CD4-positive, CD25-positive, alpha-beta regulatory T cell (primary cell): ENCODE measurements at regions not wholly inside any gene's neighbourhood (a gene's known extent, or its start where the extent isn't known, plus 50 kb on each side); places are given as distances from the start of the nearest gene placed in this dataset.

Source experiments
- ATAC-seq, 2 donors: fragments of 150-1000 bp; cut with Tn5 transposase; one replicate each; pipeline ENCODE4 v1.10.0; 2021; ENCODE audit warnings: low read depth in 2 of 2, moderate number of reproducible peaks in 2 of 2, moderate library complexity in 1 of 2
- DNase-seq, 3 donors: peaks; one replicate each; pipeline versions ENCODE4 v3.0.0 to v3.0.0-alpha.2; 2012 to 2022; ENCODE audit warnings: mixed read lengths in 1 of 3
- H3K27ac ChIP-seq: one replicate; pipeline ENCODE4 v1.7.0; 2013; ENCODE audit warnings: mild to moderate bottlenecking, low read length; ENCODE audit not compliant: insufficient read depth, poor library complexity, severe bottlenecking
- H3K27me3 ChIP-seq: one replicate; pipeline ENCODE4 v1.7.0; 2013; ENCODE audit warnings: low read length; ENCODE audit not compliant: control insufficient read depth, insufficient read depth
- H3K36me3 ChIP-seq: one replicate; pipeline ENCODE4 v1.7.0; 2013; ENCODE audit warnings: mild to moderate bottlenecking, low read length, moderate library complexity; ENCODE audit not compliant: control insufficient read depth, insufficient read depth
- H3K4me1 ChIP-seq: 2 replicates; pipeline ENCODE4 v1.7.0; 2013; ENCODE audit warnings: mild to moderate bottlenecking, low read length; ENCODE audit not compliant: insufficient read depth, control insufficient read depth, poor library complexity, severe bottlenecking
- H3K4me3 ChIP-seq: one replicate; pipeline ENCODE4 v1.7.0; 2013; ENCODE audit warnings: low read depth, mild to moderate bottlenecking, low read length, moderate library complexity
- H3K9me3 ChIP-seq, 2 experiments: 1 replicate in 1 of 2; 2 replicates in 1 of 2; pipeline ENCODE4 v1.7.0; 2013; ENCODE audit warnings: low read length in 2 of 2, mild to moderate bottlenecking in 1 of 2, moderate library complexity in 1 of 2; ENCODE audit not compliant: control insufficient read depth in 2 of 2
- H3K27ac Mint-ChIP-seq, 3 donors: one replicate each; pipeline ENCODE4 v1.8.0; 2020 to 2022; ENCODE audit warnings: mild to moderate bottlenecking in 3 of 3, mixed read lengths in 3 of 3, moderate library complexity in 2 of 3
- H3K27me3 Mint-ChIP-seq: one replicate; pipeline ENCODE4 v1.8.0; 2022; ENCODE audit warnings: mild to moderate bottlenecking, mixed read lengths
- H3K36me3 Mint-ChIP-seq: one replicate; pipeline ENCODE4 v1.8.0; 2020; ENCODE audit warnings: mixed read lengths
- H3K4me1 Mint-ChIP-seq, 4 donors: one replicate each; pipeline ENCODE4 v1.8.0; 2020 to 2022; ENCODE audit warnings: mixed read lengths in 4 of 4, mild to moderate bottlenecking in 1 of 4
- H3K4me3 Mint-ChIP-seq, 4 donors: one replicate each; pipeline ENCODE4 v1.8.0; 2020 to 2022; ENCODE audit warnings: mild to moderate bottlenecking in 4 of 4, mixed read lengths in 4 of 4, moderate library complexity in 3 of 4
- H3K9me3 Mint-ChIP-seq, 7 donors: one replicate each; pipeline ENCODE4 v1.8.0; 2020 to 2022; ENCODE audit warnings: mixed read lengths in 7 of 7, mild to moderate bottlenecking in 3 of 7, moderate library complexity in 2 of 7

DNA sequence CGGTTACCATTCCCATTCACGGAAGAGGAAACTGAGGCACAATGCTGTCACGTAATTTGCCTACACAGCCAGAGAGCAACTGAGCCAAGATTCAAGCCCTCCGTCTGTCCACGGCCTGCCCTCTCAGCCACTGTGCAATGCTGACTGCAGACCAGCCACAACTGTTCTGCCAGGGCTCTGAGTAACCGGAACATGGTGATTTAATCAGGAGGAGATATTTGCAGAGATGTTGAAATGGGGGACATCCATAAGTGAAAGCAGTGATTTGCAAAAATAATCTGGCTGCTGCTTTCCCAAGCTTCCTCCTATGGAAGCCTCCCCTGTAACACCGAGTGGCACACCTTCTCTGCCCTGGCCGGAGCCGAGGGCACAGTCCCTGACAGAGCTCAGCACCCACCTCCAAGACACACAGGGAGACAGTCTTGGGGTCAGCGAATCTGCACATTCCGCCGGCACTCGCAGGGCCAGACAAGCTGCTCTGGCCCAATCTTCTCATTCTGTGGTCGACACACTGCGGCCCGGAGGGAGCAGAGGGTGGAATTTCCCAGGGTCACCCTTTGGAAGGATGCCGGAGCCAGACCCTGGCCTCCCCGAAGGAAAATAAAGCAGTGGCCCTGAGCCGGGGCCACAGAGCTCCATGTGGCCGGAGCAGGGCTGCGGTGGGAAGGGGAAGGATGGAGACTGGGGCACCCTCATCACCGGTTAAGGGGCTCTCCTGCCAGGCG, 158.2 kb upstream of the DIO3 start:
- DNase-seq (no peak), ATAC-seq (no peak)
- H3K9me3 ChIP-seq = no peaks in the 10 kb centered on the region
- no peak overlapping the region for H3K4me3 ChIP-seq
- H3K27me3 ChIP-seq = no peaks in the 10 kb centered on the region
- Mint-ChIP-seq H3K27ac (no peak overlapping the region), H3K27me3 (peaks cover 34% of the 10 kb centered on the region), H3K4me1 (peaks cover 0 to 4% (median 2%) of the 10 kb centered on the region in 4 donors), H3K4me3 (no peak overlapping the region), H3K36me3 (no peaks in the 10 kb centered on the region), H3K9me3 (no peaks in the 10 kb centered on the region)
- no peaks in the 10 kb centered on the region for H3K36me3 ChIP-seq
- H3K27ac ChIP-seq = no peak overlapping the region
- no peaks in the 10 kb centered on the region for H3K4me1 ChIP-seq

DNA sequence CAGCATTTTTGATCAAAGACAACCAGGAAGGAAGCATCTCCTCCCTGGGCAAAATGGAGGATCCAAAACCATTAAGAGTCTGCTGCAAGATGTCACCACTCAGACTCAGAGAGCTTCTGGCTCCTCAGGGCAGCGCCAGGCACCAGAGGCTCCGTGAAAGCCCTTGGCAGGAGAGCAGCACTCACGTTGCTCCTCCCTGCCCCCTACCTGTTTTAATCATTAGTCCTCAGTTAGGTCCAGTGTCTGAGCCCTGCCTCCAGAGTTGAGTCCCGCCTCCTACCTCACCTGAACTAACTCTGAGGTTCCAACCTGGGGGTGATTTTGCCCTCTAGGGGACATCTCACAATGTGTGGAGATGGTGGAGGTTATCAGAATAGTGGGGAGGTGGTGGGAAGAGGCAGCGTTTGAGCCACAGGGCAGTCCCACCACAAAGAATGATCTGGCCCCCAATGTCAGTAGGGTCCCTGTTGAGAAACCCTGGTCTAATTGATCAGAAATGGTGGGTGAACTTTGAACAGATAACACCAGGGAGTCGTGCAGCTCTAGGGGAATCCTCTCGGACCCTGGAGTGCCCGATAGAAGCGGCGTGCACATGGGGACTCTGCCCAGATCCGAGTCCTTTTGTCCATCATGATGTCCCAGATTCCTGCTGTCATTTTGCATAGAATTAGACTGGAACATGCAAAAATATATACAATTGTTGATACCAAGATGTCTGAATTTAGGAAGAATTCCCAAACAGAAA, 156.7 kb upstream of the DIO3 start:
- Mint-ChIP-seq H3K27me3 (peaks cover 34% of the 10 kb centered on the region), H3K9me3 (no peaks in the 10 kb centered on the region), H3K27ac (no peak overlapping the region), H3K4me3 (no peak overlapping the region), H3K4me1 (peaks cover 0 to 4% (median 2%) of the 10 kb centered on the region in 4 donors), H3K36me3 (no peaks in the 10 kb centered on the region)
- no peak for ATAC-seq
- Histone ChIP-seq H3K27me3 (no peaks in the 10 kb centered on the region), H3K27ac (no peak overlapping the region), H3K4me3 (no peak overlapping the region), H3K36me3 (no peaks in the 10 kb centered on the region), H3K9me3 (no peaks in the 10 kb centered on the region), H3K4me1 (no peaks in the 10 kb centered on the region)
- no peak for DNase-seq

DNA sequence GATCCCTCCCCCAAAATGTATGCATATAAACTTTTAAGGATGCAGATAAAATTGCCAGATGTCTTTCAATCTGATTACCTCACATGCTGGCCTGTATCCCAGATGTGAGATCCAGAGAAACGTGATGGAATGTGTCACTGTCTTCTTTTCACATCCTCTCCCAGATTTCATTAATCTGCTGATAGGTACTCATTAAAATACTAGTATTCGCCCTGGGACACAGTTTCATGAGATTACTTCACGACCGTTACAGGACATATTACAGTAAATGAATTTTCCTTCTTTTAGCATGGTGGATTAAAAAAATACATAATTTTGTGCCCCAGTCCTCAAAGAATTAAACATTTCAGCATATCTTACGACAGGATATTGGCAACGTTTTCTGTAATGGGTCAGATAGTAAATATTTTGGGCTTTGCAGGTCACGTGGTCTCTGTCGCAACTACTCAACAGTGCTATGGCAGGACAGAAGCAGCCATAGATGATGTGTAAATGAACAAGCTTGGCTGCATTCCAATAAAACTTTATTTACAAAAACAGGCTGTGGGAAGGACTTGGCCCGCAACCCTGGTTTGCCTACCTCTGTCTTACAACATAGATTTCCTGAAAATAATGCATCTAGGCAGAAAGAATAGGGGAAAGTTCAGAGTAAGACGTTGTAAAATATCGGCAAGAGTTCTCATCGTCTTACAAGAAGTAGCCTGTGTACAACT, 156.0 kb upstream of the DIO3 start:
- ATAC-seq = no peak
- H3K27ac ChIP-seq = no peak overlapping the region
- H3K4me1 Mint-ChIP-seq = peaks cover 0 to 6% (median 2%) of the 10 kb centered on the region in 4 donors
- H3K36me3 Mint-ChIP-seq = no peaks in the 10 kb centered on the region
- H3K9me3 ChIP-seq = no peaks in the 10 kb centered on the region
- no peak overlapping the region for H3K4me3 ChIP-seq
- no peaks in the 10 kb centered on the region for H3K9me3 Mint-ChIP-seq
- H3K27ac Mint-ChIP-seq = no peak overlapping the region
- no peaks in the 10 kb centered on the region for H3K27me3 ChIP-seq
- DNase-seq = no peak
- H3K4me3 Mint-ChIP-seq = no peak overlapping the region
- H3K27me3 Mint-ChIP-seq = peaks cover 29% of the 10 kb centered on the region
- H3K4me1 ChIP-seq = no peaks in the 10 kb centered on the region
- H3K36me3 ChIP-seq = no peaks in the 10 kb centered on the region

DNA sequence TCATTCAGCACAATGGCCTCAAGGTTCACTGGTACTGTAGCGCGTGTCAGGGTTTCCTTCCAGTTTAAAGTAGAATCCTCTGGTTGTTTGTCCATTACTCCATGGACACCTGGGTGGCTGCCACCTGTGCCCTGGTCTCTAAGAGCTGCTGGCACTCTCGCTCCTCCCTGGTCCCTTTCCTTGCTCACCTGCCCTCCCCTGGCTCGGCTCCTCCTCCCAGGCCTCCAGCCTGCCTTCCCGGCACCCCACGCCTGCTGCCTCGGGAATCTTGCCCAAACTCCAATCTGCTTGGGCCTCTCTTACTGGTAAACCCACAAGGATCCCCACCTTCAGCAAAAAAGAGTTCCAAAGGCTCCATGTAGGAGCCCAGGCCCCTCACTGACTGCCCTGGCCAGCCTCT, 154.4 kb upstream of the DIO3 start:
- no peak for ATAC-seq
- no peak for DNase-seq
- Histone ChIP-seq H3K27ac (no peak overlapping the region), H3K27me3 (no peaks in the 10 kb centered on the region), H3K4me3 (no peak overlapping the region), H3K36me3 (no peaks in the 10 kb centered on the region), H3K4me1 (no peaks in the 10 kb centered on the region), H3K9me3 (no peaks in the 10 kb centered on the region)
- peaks cover 0 to 3% (median 0%) of the 10 kb centered on the region in 4 donors for H3K4me1 Mint-ChIP-seq
- H3K4me3 Mint-ChIP-seq = no peak overlapping the region
- peaks cover 14% of the 10 kb centered on the region for H3K27me3 Mint-ChIP-seq
- no peaks in the 10 kb centered on the region for H3K36me3 Mint-ChIP-seq
- H3K9me3 Mint-ChIP-seq = no peaks in the 10 kb centered on the region
- H3K27ac Mint-ChIP-seq = no peak overlapping the region

DNA sequence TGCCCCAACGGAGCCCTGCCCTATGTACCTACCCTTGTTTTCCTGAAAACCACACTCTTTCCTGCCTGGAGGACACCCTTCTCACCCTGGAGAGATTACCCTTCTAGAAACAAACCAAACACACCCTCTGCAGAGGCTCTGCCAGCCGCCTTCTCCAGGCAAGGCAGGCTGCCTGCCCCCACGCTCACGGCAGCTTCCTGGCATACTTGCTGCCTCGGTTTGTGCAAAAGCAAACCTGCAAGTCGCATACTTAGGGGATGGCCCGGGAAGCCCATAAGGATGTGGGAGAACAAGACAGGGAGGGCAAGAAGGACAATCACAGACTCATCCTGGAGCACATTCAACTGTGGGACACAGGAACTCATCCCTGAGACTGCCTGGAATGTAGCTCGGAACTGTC, 154.0 kb upstream of the DIO3 start:
- no peak for DNase-seq
- Mint-ChIP-seq H3K4me1 (peaks cover 0 to 3% (median 0%) of the 10 kb centered on the region in 4 donors), H3K9me3 (no peaks in the 10 kb centered on the region), H3K27me3 (peaks cover 16% of the 10 kb centered on the region), H3K36me3 (no peaks in the 10 kb centered on the region), H3K27ac (no peak overlapping the region), H3K4me3 (no peak overlapping the region)
- H3K36me3 ChIP-seq = no peaks in the 10 kb centered on the region
- no peak for ATAC-seq
- H3K4me3 ChIP-seq = no peak overlapping the region
- no peaks in the 10 kb centered on the region for H3K9me3 ChIP-seq
- H3K27me3 ChIP-seq = no peaks in the 10 kb centered on the region
- H3K4me1 ChIP-seq = no peaks in the 10 kb centered on the region
- no peak overlapping the region for H3K27ac ChIP-seq

DNA sequence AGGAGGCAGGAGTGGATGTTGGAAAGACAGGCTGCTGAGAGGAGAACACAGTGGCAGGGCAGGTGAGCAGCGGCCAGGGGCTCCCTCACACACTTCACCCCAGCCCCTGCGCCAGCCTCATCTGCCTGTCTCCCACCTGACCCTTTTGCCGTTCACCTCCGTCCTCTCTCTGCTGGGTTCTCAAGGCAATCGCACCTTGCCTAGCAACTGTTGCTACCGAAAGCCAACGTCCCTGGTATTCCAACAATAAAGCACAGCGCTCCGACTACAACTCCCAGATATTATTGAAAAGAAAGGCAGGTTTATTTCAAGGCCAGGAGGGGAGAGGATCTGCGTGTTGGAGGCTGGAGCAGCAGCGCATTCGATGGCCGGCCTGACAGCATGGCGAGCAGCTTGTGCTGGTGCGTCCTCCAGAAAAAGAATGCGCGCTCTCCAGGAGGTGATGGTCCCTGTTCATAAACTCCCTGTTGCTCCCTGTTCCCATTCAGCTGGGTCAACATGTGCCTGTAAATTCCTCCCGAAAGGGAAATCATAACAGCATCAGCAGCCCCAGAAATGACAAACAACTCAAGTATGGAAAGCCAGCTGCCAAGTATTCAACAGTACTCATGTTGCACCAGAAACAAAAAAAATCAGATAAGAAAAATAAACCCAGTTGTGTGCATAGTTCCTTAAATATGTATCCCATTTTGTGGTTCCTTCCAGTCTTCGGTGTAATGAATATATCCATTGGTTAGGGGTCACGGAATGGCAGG, 153.0 kb upstream of the DIO3 start:
- Histone ChIP-seq H3K4me3 (no peak overlapping the region), H3K36me3 (no peaks in the 10 kb centered on the region), H3K4me1 (no peaks in the 10 kb centered on the region), H3K27ac (no peak overlapping the region), H3K9me3 (no peaks in the 10 kb centered on the region), H3K27me3 (no peaks in the 10 kb centered on the region)
- Mint-ChIP-seq H3K36me3 (no peaks in the 10 kb centered on the region), H3K27ac (no peak overlapping the region), H3K27me3 (peaks cover 24% of the 10 kb centered on the region), H3K4me3 (no peak overlapping the region), H3K9me3 (no peaks in the 10 kb centered on the region), H3K4me1 (peaks cover 0 to 3% (median 0%) of the 10 kb centered on the region in 4 donors)
- DNase-seq (no peak), ATAC-seq (no peak)

DNA sequence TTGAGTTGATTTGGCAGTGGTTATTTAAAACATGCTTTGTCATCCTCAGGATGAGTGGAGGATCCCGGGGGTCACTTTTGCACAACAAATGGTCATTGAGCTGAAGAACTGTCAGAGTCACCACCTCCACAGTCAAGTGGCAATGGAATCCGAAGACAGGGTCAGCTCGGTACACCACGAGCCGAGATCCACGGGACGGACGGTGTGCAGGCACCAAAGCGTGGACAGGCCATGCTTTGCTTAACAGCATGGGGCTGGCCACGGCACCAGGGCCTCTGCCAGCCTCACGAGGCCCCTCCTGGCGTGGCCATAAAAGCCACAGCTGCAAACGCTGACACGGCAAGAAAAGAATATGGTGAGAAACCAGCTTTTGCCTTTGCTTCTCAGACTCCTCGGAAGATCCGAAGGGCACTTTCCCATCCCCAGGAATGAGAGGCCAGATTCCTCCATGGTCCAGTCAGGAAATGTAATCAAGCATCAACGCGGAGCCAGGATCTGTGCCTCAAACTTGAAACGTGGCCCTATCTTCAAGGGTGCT, 152.2 kb upstream of the DIO3 start:
- no peaks in the 10 kb centered on the region for H3K36me3 ChIP-seq
- no peaks in the 10 kb centered on the region for H3K4me1 ChIP-seq
- H3K27ac ChIP-seq = no peak overlapping the region
- H3K4me3 Mint-ChIP-seq = no peak overlapping the region
- no peak overlapping the region for H3K27ac Mint-ChIP-seq
- no peaks in the 10 kb centered on the region for H3K27me3 ChIP-seq
- no peaks in the 10 kb centered on the region for H3K9me3 ChIP-seq
- H3K27me3 Mint-ChIP-seq = peaks cover 28% of the 10 kb centered on the region
- peaks cover 0 to 3% (median 0%) of the 10 kb centered on the region in 4 donors for H3K4me1 Mint-ChIP-seq
- H3K36me3 Mint-ChIP-seq = no peaks in the 10 kb centered on the region
- no peaks in the 10 kb centered on the region for H3K9me3 Mint-ChIP-seq
- DNase-seq = no peak
- ATAC-seq = no peak
- H3K4me3 ChIP-seq = no peak overlapping the region
